CD4-positive, alpha-beta T cell treated with Interleukin-10 for 1 hour (primary cell): ENCODE measurements at regions not wholly inside any gene's neighbourhood (a gene's known extent, or its start where the extent isn't known, plus 50 kb on each side); places are given as distances from the start of the nearest gene placed in this dataset.

Experiments used
- DNase-seq: peaks from one replicate; pipeline ENCODE4 v3.0.0-alpha.2; 2020

- no peak for DNase-seq
These were observed 556.0 kb upstream of the JAG1 start for GRCh38 chr20:11229772-11230171.

GRCh38 chr20:11230999-11231398 is 557.2 kb upstream of the JAG1 start:
- no peak for DNase-seq

DNA sequence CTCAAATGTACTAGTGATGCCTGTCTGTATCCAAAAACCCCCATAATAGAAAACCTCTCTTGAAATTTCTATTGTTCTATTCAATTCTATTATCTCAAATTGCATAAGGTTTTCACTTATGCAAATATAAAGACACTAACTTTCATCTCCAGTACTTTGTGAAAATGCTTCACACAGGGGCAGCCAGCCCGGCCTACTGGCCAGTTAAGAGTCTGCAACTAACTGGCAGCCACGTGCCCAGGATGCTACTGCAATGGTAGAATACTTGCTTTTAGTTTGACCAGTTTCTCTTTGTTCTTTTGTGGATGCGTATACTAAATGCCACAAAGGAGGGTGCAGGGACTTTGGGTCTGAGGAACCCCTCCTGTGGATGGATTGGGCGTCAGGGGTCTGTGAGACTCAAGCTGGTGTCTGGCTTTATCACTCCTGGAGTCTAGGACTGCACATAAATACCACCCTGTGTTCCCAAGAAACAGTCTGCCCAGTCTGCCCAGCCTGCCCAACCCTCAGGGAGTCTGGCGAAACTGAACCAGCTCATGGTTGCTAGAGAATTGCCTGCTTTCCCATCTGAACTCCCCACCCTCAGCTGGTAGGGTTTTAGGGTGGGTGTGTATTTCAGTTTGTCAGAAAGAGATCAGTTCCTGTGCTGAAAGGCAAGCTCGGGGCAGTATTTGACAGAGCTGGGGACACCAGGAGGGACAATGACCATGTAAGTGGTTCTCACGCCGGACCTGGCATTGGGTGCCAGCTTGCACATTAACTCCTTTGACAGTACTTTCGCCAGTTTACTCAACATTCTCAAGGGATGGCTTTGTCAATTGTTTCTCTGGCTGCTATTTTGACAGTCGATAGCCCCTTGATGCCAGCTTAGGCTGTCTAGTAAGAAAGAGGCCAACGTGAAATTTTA is 558.2 kb upstream of the JAG1 start:
- DNase-seq, result no peak

DNA sequence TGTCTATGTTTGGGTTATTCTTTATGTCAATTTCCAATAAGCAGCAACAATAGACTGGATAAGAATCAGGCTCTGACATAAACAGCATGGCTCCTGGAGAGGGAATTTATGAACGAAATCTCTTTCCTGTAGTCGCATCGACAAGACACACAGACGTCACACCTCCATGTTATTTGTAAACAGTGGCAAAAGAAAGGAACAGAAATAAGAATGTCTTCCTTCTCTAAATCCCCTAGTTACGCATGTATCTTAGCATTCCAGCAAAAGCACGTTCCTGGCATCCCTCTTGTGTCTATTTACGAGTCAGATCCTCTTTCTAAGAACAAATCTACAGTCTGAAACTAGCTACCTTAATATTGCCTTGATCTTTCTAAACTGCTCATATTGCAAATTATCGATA is 559.1 kb upstream of the JAG1 start:
- DNase-seq, result no peak

- DNase-seq, result no peak
These were observed 560.4 kb upstream of the JAG1 start for GRCh38 chr20:11234181-11234580.

DNA sequence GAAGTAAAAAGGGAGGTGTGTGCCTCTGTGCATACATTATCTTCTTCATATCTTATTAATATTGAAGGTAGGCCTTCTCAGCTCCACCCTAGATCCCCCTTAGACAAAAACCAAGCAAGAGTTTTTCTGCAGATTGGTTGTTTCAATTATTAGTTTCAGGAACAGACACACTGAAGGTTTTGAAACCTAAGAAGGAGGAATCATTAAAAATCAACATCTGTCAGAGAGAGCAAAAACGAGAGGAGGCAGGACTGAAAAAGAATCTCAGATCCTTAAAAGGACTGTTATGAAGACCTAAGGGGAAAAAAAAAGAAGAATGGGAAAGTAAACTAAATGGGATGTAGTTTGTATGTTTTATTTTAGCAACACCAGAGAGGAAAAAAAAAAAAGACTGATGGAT is 560.8 kb upstream of the JAG1 start:
- no peak for DNase-seq

DNA sequence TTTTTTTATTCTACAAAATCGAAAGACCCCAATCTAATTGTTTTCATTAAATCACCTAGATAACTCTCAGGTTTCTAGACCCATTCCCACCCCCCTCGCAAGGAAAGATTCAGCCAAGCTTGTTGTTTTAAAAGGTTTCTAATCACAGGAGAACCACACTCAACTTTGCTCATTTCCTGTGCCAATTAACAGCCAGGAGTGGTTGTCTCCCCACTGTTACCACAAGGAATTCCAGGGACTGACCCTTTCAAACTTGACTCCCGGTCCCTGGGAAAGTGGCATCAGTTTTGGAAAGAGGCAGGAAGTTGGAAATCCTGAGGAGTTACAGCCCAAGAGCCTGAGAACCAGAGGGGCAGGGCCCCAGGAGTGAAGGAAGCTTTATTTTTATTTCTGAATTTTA is 561.3 kb upstream of the JAG1 start:
- no peak for DNase-seq

GRCh38 chr20:11242320-11242719 is 568.5 kb upstream of the JAG1 start:
- DNase-seq, result no peak

- no peak for DNase-seq
These were observed 571.6 kb upstream of the JAG1 start for GRCh38 chr20:11245431-11245830.

- no peak for DNase-seq
These were observed 572.5 kb upstream of the JAG1 start for GRCh38 chr20:11246251-11246775.

- DNase-seq, result no peak
These were observed 573.5 kb upstream of the JAG1 start for GRCh38 chr20:11247046-11248010.

GRCh38 chr20:11248011-11248409 is 574.2 kb upstream of the JAG1 start:
- DNase-seq, result no peak

GRCh38 chr20:11248687-11249638 is 575.2 kb upstream of the JAG1 start:
- DNase-seq, result no peak

DNA sequence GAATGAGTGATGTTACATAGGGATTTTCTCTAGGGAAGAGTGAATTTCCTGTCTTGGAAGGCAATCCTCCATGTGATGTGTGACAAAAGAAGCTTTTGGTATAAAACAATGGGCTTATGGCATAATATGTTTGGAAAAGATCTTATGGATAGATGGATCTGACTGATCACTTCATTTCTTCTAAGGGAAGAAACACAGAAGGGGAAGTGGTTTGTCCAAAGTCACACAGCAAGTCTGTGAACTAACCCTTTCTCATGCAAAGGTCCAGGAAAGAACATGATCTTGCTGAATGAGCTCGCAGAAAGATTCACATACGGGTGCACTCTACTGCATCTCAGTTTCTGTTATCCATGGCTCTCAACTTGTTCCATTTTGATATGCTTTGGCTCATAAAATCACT is 575.9 kb upstream of the JAG1 start:
- DNase-seq, result no peak

DNA sequence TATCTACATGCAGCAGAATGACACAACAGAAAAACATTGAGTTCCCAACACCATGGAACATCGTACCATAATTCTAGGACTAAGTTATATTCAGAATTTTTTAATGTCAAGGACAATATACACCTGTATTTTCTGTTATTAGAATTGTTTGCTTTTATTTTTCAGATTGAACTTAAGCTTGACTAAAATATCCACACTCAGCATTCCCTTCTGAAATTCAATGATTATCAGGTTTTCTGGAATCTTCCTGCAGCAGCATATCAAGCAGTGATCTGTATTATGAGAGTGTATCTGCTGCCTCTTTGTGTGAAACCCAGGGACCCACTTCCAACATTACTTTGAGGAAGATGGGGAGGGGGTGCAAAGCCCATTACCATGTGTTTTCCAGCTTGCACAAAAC is 578.6 kb upstream of the JAG1 start:
- DNase-seq, result no peak

DNA sequence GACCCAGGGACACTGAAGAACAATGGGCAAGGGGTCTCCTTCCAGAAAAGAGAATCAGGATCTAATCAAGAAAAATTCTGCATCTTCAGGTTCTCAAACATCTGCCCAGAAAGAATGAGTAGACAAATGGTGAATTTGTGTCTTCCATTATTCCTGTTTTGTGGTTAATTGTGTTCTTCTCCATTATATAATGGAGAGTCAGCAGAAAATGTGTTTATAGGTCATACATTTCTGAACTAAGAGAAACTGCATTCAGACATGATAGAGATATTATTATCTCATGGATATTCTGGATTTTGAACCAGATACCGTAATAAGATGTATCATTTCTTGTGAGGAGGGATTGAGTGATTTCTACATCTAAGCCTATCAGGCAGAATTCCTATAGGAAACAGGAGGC is 581.7 kb upstream of the JAG1 start:
- DNase-seq, result no peak

GRCh38 chr20:11255860-11256259 is 582.1 kb upstream of the JAG1 start:
- DNase-seq, result no peak

- no peak for DNase-seq
These were observed 586.8 kb upstream of the JAG1 start for GRCh38 chr20:11260611-11261010.

DNA sequence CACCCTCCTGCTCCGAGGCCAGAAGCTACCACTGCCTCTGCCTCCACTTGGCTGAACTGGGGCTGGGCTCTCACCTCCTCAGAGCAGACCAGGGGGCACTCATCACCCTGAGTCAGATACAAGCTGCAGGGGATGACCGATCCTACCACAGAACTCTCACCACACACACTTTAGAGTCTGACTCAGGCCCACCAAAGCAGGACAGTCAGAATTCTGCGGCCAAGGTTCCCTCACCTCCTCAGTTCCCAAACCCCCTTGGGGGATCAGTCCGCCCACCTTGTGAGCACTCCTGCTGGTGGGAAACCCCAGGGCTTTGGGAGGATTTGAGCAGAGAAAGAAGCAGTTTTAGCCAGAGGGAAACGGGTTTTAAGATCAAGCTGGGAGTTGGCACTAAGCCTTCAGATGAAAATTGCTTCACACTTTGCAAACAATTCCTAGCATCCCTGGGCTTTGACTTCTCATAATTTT is 587.8 kb upstream of the JAG1 start:
- DNase-seq, result no peak

- DNase-seq, result no peak
These were observed 592.8 kb upstream of the JAG1 start for GRCh38 chr20:11266571-11266970.

DNA sequence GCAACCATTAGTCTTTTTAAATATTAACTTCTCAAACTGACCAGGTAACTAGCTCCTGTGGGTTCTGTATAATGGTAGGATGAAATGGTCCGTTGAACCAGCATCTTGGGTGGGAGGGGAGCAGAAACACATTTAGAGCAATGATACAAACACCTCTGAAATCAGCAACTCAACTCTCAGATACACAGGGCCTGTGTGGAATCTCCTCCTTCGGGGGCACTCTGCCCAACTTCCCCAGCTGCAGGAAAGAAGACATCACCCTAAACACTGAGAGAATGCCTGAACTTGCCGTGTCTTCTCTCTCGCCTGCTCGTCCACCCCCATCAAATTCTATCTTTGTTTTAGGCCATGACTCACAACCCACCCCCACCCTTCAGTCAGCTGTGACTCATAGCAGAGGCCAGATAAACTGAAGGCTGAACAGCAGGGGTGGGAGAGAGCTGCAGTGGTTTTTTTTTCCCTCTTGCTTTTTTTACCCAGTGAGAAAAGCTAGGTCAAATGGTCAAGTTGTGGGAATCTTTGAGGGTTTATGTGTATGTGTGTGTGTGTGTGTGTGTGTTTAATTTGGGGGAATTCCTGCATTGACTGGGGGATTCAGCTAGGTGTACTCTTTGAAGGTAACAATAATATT is 593.4 kb upstream of the JAG1 start:
- no peak for DNase-seq
